ENCODE measurements at regions not wholly inside any gene's neighbourhood (a gene's known extent, or its start where the extent isn't known, plus 50 kb on each side); places are given as distances from the start of the nearest gene placed in this dataset.

GRCh38 chr5:165521816-165522610 lies 2016.6 kb downstream of the MAT2B start:
- H3K27ac ChIP-seq: no peak overlapping the region
- TF ChIP-seq CTCF (IDR thresholded peaks at IDR 0.05): no peak

- TF ChIP-seq ZFX (IDR thresholded peaks at IDR 0.05; ENCODE audit: borderline replicate concordance) (no peak), CTCF (IDR thresholded peaks at IDR 0.05) (no peak)
- no peak overlapping the region for H3K27ac ChIP-seq
These were observed 2019.9 kb downstream of the MAT2B start for GRCh38 chr5:165525271-165525670.

- TF ChIP-seq CTCF (IDR thresholded peaks at IDR 0.05): no peak
- TF ChIP-seq ZFX (IDR thresholded peaks at IDR 0.05; ENCODE audit: borderline replicate concordance): no peak
- H3K27ac ChIP-seq: no peak overlapping the region
These were observed 2020.9 kb downstream of the MAT2B start for GRCh38 chr5:165526357-165526756.

- no peak for TF ChIP-seq ZFX (IDR thresholded peaks at IDR 0.05; ENCODE audit: borderline replicate concordance)
- TF ChIP-seq CTCF (IDR thresholded peaks at IDR 0.05): no peak
- no peak overlapping the region for H3K27ac ChIP-seq
These were observed 2022.2 kb downstream of the MAT2B start for GRCh38 chr5:165527577-165527976.

GRCh38 chr5:165538065-165538464 lies 2032.6 kb downstream of the MAT2B start:
- no peak for TF ChIP-seq ZFX (IDR thresholded peaks at IDR 0.05; ENCODE audit: borderline replicate concordance)
- TF ChIP-seq CTCF (IDR thresholded peaks at IDR 0.05): no peak
- no peak overlapping the region for H3K27ac ChIP-seq

- TF ChIP-seq CTCF (IDR thresholded peaks at IDR 0.05) (no peak), ZFX (IDR thresholded peaks at IDR 0.05; ENCODE audit: borderline replicate concordance) (no peak)
- H3K27ac ChIP-seq: no peak overlapping the region
These were observed 2054.2 kb downstream of the MAT2B start for GRCh38 chr5:165559645-165560044.

GRCh38 chr5:165560648-165561047 lies 2055.2 kb downstream of the MAT2B start:
- no peak overlapping the region for H3K27ac ChIP-seq
- no peak for TF ChIP-seq CTCF (IDR thresholded peaks at IDR 0.05)
- TF ChIP-seq ZFX (IDR thresholded peaks at IDR 0.05; ENCODE audit: borderline replicate concordance): no peak
